ENCODE measurements at regions not wholly inside any gene's neighbourhood (a gene's known extent, or its start where the extent isn't known, plus 50 kb on each side); places are given as distances from the start of the nearest gene placed in this dataset.
"Not testable (repeated sequence)": the region's sequence is repeated elsewhere in the genome, so short reads cannot be mapped to it uniquely, and the experiment has no call there.

DNA sequence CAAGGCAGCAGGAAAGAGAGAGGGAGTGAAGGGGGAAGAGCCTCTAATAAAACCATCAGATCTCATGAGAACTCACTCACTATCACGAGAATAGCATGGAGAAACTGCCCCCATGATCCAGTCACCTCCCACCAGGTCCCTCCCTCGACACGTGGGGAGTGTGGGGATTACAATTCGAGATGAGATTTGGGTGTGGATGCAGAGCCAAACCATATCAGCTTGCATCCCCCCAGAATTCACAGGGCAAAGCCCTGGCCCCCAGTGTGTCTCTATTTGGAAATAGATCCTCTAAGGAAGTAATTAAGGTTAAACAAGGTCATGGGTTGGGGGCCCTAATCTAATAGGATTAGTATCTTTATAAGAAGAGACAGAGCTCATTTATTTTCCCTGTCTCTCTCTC lies 56.1 kb upstream of the TCL1A start:
- no CpG with 5 or more reads among the region's 4 CpGs for WGBS (ENCODE audit: insufficient coverage)
- Histone ChIP-seq H3K36me3 (replicated peaks in 1 of 2; ENCODE audit: control extremely low read depth in 1 of 2, control insufficient read depth in 1 of 2, extremely low read depth in 1 of 2, insufficient read depth in 2 of 2, low read length in 1 of 2) (no peaks in the 10 kb centered on the region), H3K9me3 (ENCODE audit: control extremely low read depth in 1 of 3, control insufficient read depth in 2 of 3, insufficient read depth in 1 of 3, low read length in 2 of 3) (peaks cover 0 to 4% (median 0%) of the 10 kb centered on the region in 3 donors), H4K20me1 (ENCODE audit: control insufficient read depth, insufficient read depth, low read length, poor library complexity, severe bottlenecking) (no peaks in the 10 kb centered on the region), H3K4me3 (ENCODE audit: control extremely low read depth in 1 of 5, extremely low read depth in 1 of 5, insufficient read depth in 1 of 5, low read depth in 2 of 5, low read length in 4 of 5) (no peak overlapping the region), H2AFZ (ENCODE audit: insufficient read depth, low read depth, low read length, poor library complexity, severe bottlenecking) (no peak overlapping the region), H3K79me2 (ENCODE audit: control insufficient read depth, insufficient read depth, low read length) (peaks cover 17% of the 10 kb centered on the region), H3K9ac (ENCODE audit: low read length) (no peak overlapping the region), H3K27ac (ENCODE audit: low read length in 2 of 2) (no peak overlapping the region), H3K4me1 (ENCODE audit: control insufficient read depth in 2 of 2, insufficient read depth in 2 of 2, low read length in 2 of 2) (peaks cover 7 to 16% of the 10 kb centered on the region in 2 donors), H3K4me2 (replicated peaks; ENCODE audit: low read depth, low read length, poor library complexity, severe bottlenecking) (no peak overlapping the region), H3K27me3 (replicated peaks in 1 of 4; ENCODE audit: control extremely low read depth in 1 of 4, control insufficient read depth in 3 of 4, insufficient read depth in 4 of 4, low read length in 3 of 4) (no peaks in the 10 kb centered on the region)
- Mint-ChIP-seq H3K4me3 (no peak overlapping the region), H3K4me1 (peaks cover 24% of the 10 kb centered on the region), H3K9me3 (ENCODE audit: insufficient read depth) (no peaks in the 10 kb centered on the region), H3K27me3 (peaks cover 11% of the 10 kb centered on the region), H3K27ac (no peak overlapping the region)
- CTCF ChIA-PET = interaction anchor here (0.6 to 8.6 kb wide), 6 partner anchors 61 to 535 kb away, joined by 3 to 131 read pairs (median 3); no protein-coding TSS in a partner anchor
- DNase-seq (no peak), ATAC-seq (ENCODE audit: low read depth) (no peak)
- no peak for TF ChIP-seq CTCF (IDR thresholded peaks at IDR 0.05)
- TF ChIP-seq EZH2 (IDR thresholded peaks at IDR 0.05; ENCODE audit: borderline replicate concordance, insufficient read depth, low read depth, low read length, poor library complexity, severe bottlenecking) = no peak
- intact Hi-C loops (cut with micrococcal nuclease) = loop anchor here (5.0 kb wide), 1 partner anchor 58 kb away; the partner anchor contains the start of gene TCL1A
- POLR2A ChIA-PET = interaction anchor here (0.7 kb wide), 1 partner anchor 255 kb away, joined by 4 read pairs; no protein-coding TSS in a partner anchor

- H4K20me1 ChIP-seq (ENCODE audit: control insufficient read depth, insufficient read depth, low read length, poor library complexity, severe bottlenecking); H3K9me3 ChIP-seq (ENCODE audit: control extremely low read depth in 1 of 3, control insufficient read depth in 2 of 3, insufficient read depth in 1 of 3, low read length in 2 of 3); H3K9ac ChIP-seq (ENCODE audit: low read length); CTCF ChIA-PET; ATAC-seq (ENCODE audit: low read depth); H3K27ac ChIP-seq (ENCODE audit: low read length in 2 of 2); intact Hi-C loops (cut with micrococcal nuclease); H3K4me3 Mint-ChIP-seq; H3K4me3 ChIP-seq (ENCODE audit: control extremely low read depth in 1 of 5, extremely low read depth in 1 of 5, insufficient read depth in 1 of 5, low read depth in 2 of 5, low read length in 4 of 5); POLR2A ChIA-PET; H3K9me3 Mint-ChIP-seq (ENCODE audit: insufficient read depth); H3K27ac Mint-ChIP-seq; H2AFZ ChIP-seq (ENCODE audit: insufficient read depth, low read depth, low read length, poor library complexity, severe bottlenecking); H3K27me3 ChIP-seq (replicated peaks in 1 of 4; ENCODE audit: control extremely low read depth in 1 of 4, control insufficient read depth in 3 of 4, insufficient read depth in 4 of 4, low read length in 3 of 4); DNase-seq; H3K4me2 ChIP-seq (replicated peaks; ENCODE audit: low read depth, low read length, poor library complexity, severe bottlenecking); H3K36me3 ChIP-seq (replicated peaks in 1 of 2; ENCODE audit: control extremely low read depth in 1 of 2, control insufficient read depth in 1 of 2, extremely low read depth in 1 of 2, insufficient read depth in 2 of 2, low read length in 1 of 2): not testable (repeated sequence)
- Histone ChIP-seq H3K4me1 (ENCODE audit: control insufficient read depth in 2 of 2, insufficient read depth in 2 of 2, low read length in 2 of 2) (peaks cover 7 to 16% of the 10 kb centered on the region in 2 donors), H3K79me2 (ENCODE audit: control insufficient read depth, insufficient read depth, low read length) (peaks cover 12% of the 10 kb centered on the region)
- peaks cover 11% of the 10 kb centered on the region for H3K27me3 Mint-ChIP-seq
- peaks cover 22% of the 10 kb centered on the region for H3K4me1 Mint-ChIP-seq
- 83% methylated on average over 1 of the region's 5 CpGs for WGBS (ENCODE audit: insufficient coverage)
Measured at GRCh38 chr14:95769431-95769830, 55.5 kb upstream of the TCL1A start.
